ENCODE measurements at regions not wholly inside any gene's neighbourhood (a gene's known extent, or its start where the extent isn't known, plus 50 kb on each side); places are given as distances from the start of the nearest gene placed in this dataset.

- Histone ChIP-seq H3K9me3 (ENCODE audit: low read length) (no peaks in the 10 kb centered on the region), H2AFZ (ENCODE audit: low read length) (no peak overlapping the region), H3K4me1 (ENCODE audit: insufficient read depth, low read length) (peaks cover 57% of the 10 kb centered on the region), H3K79me2 (ENCODE audit: insufficient read depth, low read length) (no peaks in the 10 kb centered on the region), H3K36me3 (replicated peaks in 1 of 2; ENCODE audit: control insufficient read depth in 1 of 2, insufficient read depth in 2 of 2, low read length in 2 of 2) (no peaks in the 10 kb centered on the region), H3K27me3 (ENCODE audit: control insufficient read depth in 1 of 2, insufficient read depth in 2 of 2, low read length in 2 of 2) (no peaks in the 10 kb centered on the region), H3K9ac (ENCODE audit: insufficient read depth, low read depth, low read length) (no peak overlapping the region), H3K27ac (ENCODE audit: extremely low read length, insufficient read depth, low read length) (no peak overlapping the region), H3K4me2 (ENCODE audit: low read depth, low read length) (no peak overlapping the region), H4K20me1 (ENCODE audit: insufficient read depth, low read length) (no peaks in the 10 kb centered on the region), H3K4me3 (replicated peaks in 1 of 3; ENCODE audit: insufficient read depth in 1 of 3, low read depth in 2 of 3, low read length in 3 of 3) (no peak overlapping the region)
- BruUV-seq (replicated peaks) = no TSS peak
- POLR2A ChIA-PET = interaction anchor here (0.9 to 3.8 kb wide), 2 partner anchors 12 to 39 kb away, joined by 4 to 14 read pairs (median 6); no protein-coding TSS in a partner anchor
- in situ Hi-C loops (cut with HindIII; ENCODE audit: extremely low pct_ligation_motif_present, low pct_unique_long_range_greater_than_20kb) = no loop called here
- CTCF ChIA-PET (ENCODE audit: low intra/inter-chr PET ratio, low total read pairs) = no interaction called here
- TF ChIP-seq SCMH1 (CRISPR knock-in tag; IDR thresholded peaks at IDR 0.05; ENCODE audit: borderline replicate concordance) (no peak), ZSCAN25 (CRISPR knock-in tag; IDR thresholded peaks at IDR 0.05) (no peak), E2F1 (CRISPR knock-in tag; IDR thresholded peaks at IDR 0.05) (no peak)
- ATAC-seq = no peak
- intact Hi-C loops (cut with micrococcal nuclease; ENCODE audit: unreplicated experiment) = no loop called here
- no peak for DNase-seq (ENCODE audit: low spot score)
- no peak for FAIRE-seq
- 78% methylated on average over 7 of the region's 7 CpGs for WGBS (ENCODE audit: low lambda C conversion rate)
Observed at GRCh38 chr15:92843814-92844213, 56.3 kb upstream of the CHD2 start.

GRCh38 chr15:92845126-92845508 lies 55.0 kb upstream of the CHD2 start:
- no peaks in the 10 kb centered on the region for H3K36me3 ChIP-seq (replicated peaks in 1 of 2; ENCODE audit: control insufficient read depth in 1 of 2, insufficient read depth in 2 of 2, low read length in 2 of 2)
- no peaks in the 10 kb centered on the region for H4K20me1 ChIP-seq (ENCODE audit: insufficient read depth, low read length)
- no peaks in the 10 kb centered on the region for H3K9me3 ChIP-seq (ENCODE audit: low read length)
- peak overlapping the region; percentile 72 for H3K4me2 ChIP-seq (ENCODE audit: low read depth, low read length)
- in situ Hi-C loops (cut with HindIII; ENCODE audit: extremely low pct_ligation_motif_present, low pct_unique_long_range_greater_than_20kb) = no loop called here
- no TSS peak for BruUV-seq (replicated peaks)
- peak overlapping the region; percentile 34 for H3K27ac ChIP-seq (ENCODE audit: extremely low read length, insufficient read depth, low read length)
- FAIRE-seq (no peak), ATAC-seq (peak; percentile 65; the same call in 2 of the 3 replicates), DNase-seq (ENCODE audit: low spot score) (peak; percentile 28)
- H3K79me2 ChIP-seq (ENCODE audit: insufficient read depth, low read length) = no peaks in the 10 kb centered on the region
- no peaks in the 10 kb centered on the region for H3K27me3 ChIP-seq (ENCODE audit: control insufficient read depth in 1 of 2, insufficient read depth in 2 of 2, low read length in 2 of 2)
- peaks cover 57% of the 10 kb centered on the region for H3K4me1 ChIP-seq (ENCODE audit: insufficient read depth, low read length)
- intact Hi-C loops (cut with micrococcal nuclease; ENCODE audit: unreplicated experiment) = no loop called here
- POLR2A ChIA-PET = interaction anchor here (1.8 to 3.8 kb wide), 3 partner anchors 13 to 37 kb away, joined by 4 to 14 read pairs (median 6); no protein-coding TSS in a partner anchor
- H3K9ac ChIP-seq (ENCODE audit: insufficient read depth, low read depth, low read length) = peak overlapping the region; percentile 57; the same call in 1 of the 2 replicates
- H3K4me3 ChIP-seq (replicated peaks in 1 of 3; ENCODE audit: insufficient read depth in 1 of 3, low read depth in 2 of 3, low read length in 3 of 3) = peak overlapping the region in 2 of 3 experiments; percentile 22 to 33; a peak in 1 of 6 replicates
- H2AFZ ChIP-seq (ENCODE audit: low read length) = peak overlapping the region; percentile 97
- CTCF ChIA-PET (ENCODE audit: low intra/inter-chr PET ratio, low total read pairs) = no interaction called here
- no peak for TF ChIP-seq TOE1 (CRISPR knock-in tag; IDR thresholded peaks at IDR 0.05)
- TF ChIP-seq ZFYVE20 (CRISPR knock-in tag; IDR thresholded peaks at IDR 0.05; ENCODE audit: borderline replicate concordance, low read depth) = no peak
- peak; percentile 83 for TF ChIP-seq ELF3 (CRISPR knock-in tag; IDR thresholded peaks at IDR 0.05)
- TF ChIP-seq ZNF562 (CRISPR knock-in tag; IDR thresholded peaks at IDR 0.05; ENCODE audit: borderline replicate concordance) = no peak
- no peak for TF ChIP-seq ZNF180 (CRISPR knock-in tag; IDR thresholded peaks at IDR 0.05; ENCODE audit: borderline replicate concordance, low read depth)
- no peak for TF ChIP-seq ZNF605 (CRISPR knock-in tag; IDR thresholded peaks at IDR 0.05)
- TF ChIP-seq ZHX2 (IDR thresholded peaks at IDR 0.05; ENCODE audit: low read depth) = no peak
- TF ChIP-seq ZHX2 (CRISPR knock-in tag; IDR thresholded peaks at IDR 0.05; ENCODE audit: borderline replicate concordance) = no peak
- no peak for TF ChIP-seq ZNF563 (CRISPR knock-in tag; IDR thresholded peaks at IDR 0.05)
- TF ChIP-seq DR1 (CRISPR knock-in tag; IDR thresholded peaks at IDR 0.05) = no peak
- TF ChIP-seq KDM1A (CRISPR knock-in tag; IDR thresholded peaks at IDR 0.05) = no peak
